ENCODE measurements at regions not wholly inside any gene's neighbourhood (a gene's known extent, or its start where the extent isn't known, plus 50 kb on each side); places are given as distances from the start of the nearest gene placed in this dataset.

- Histone ChIP-seq H4K20me1 (ENCODE audit: insufficient read depth) (no peaks in the 10 kb centered on the region), H3K36me3 (ENCODE audit: insufficient read depth, low read length) (no peaks in the 10 kb centered on the region), H3K79me2 (replicated peaks; ENCODE audit: insufficient read depth, low read length) (no peaks in the 10 kb centered on the region), H3K27ac (ENCODE audit: low read length) (no peak overlapping the region), H3F3A (ENCODE audit: insufficient read depth, low read length, poor library complexity, severe bottlenecking) (no peaks in the 10 kb centered on the region), H3K9me3 (ENCODE audit: low read length) (no peaks in the 10 kb centered on the region), H3K4me2 (ENCODE audit: low read length) (no peak overlapping the region), H3K4me3 (ENCODE audit: low read length) (no peak overlapping the region), H2AFZ (ENCODE audit: low read depth, low read length) (no peak overlapping the region), H3K9ac (ENCODE audit: low read length) (no peak overlapping the region), H3K27me3 (ENCODE audit: insufficient read depth, low read depth, low read length) (no peaks in the 10 kb centered on the region), H3K9me2 (ENCODE audit: insufficient read depth, low read length) (no peaks in the 10 kb centered on the region)
- TF ChIP-seq RAD21 (conservative IDR thresholded peaks at IDR 0.05) (no peak), TAF1 (IDR thresholded peaks at IDR 0.05; ENCODE audit: low read depth) (no peak), CTCF (IDR thresholded peaks at IDR 0.05; ENCODE audit: poor library complexity, severe bottlenecking) (no peak), MXI1 (conservative IDR thresholded peaks at IDR 0.05; ENCODE audit: poor library complexity, severe bottlenecking) (no peak), SMC3 (conservative IDR thresholded peaks at IDR 0.05; ENCODE audit: poor library complexity) (no peak), POLR2AphosphoS5 (IDR thresholded peaks at IDR 0.05) (no peak), EP300 (conservative IDR thresholded peaks at IDR 0.05; ENCODE audit: poor library complexity, severe bottlenecking) (no peak), REST (IDR thresholded peaks at IDR 0.05; ENCODE audit: borderline replicate concordance) (no peak), EZH2 (IDR thresholded peaks at IDR 0.05; ENCODE audit: borderline replicate concordance, insufficient read depth, low read length, poor library complexity, severe bottlenecking) (no peak)
These were observed 695.6 kb upstream of the LMO3 start for GRCh38 chr12:17301544-17301943.

GRCh38 chr12:17296882-17297281 lies 690.9 kb upstream of the LMO3 start:
- no peaks in the 10 kb centered on the region for H3K9me2 ChIP-seq (ENCODE audit: insufficient read depth, low read length)
- no peaks in the 10 kb centered on the region for H3K9me3 ChIP-seq (ENCODE audit: low read length)
- no peak overlapping the region for H3K27ac ChIP-seq (ENCODE audit: low read length)
- no peaks in the 10 kb centered on the region for H3K27me3 ChIP-seq (ENCODE audit: insufficient read depth, low read depth, low read length)
- H3K9ac ChIP-seq (ENCODE audit: low read length), result no peak overlapping the region
- H3K4me3 ChIP-seq (ENCODE audit: low read length), result no peak overlapping the region
- H3K79me2 ChIP-seq (replicated peaks; ENCODE audit: insufficient read depth, low read length), result no peaks in the 10 kb centered on the region
- no peaks in the 10 kb centered on the region for H3K36me3 ChIP-seq (ENCODE audit: insufficient read depth, low read length)
- no peak overlapping the region for H3K4me2 ChIP-seq (ENCODE audit: low read length)
- H4K20me1 ChIP-seq (ENCODE audit: insufficient read depth), result no peaks in the 10 kb centered on the region
- H3F3A ChIP-seq (ENCODE audit: insufficient read depth, low read length, poor library complexity, severe bottlenecking), result no peaks in the 10 kb centered on the region
- TF ChIP-seq CTCF (IDR thresholded peaks at IDR 0.05; ENCODE audit: poor library complexity, severe bottlenecking), result no peak
- TF ChIP-seq SMC3 (conservative IDR thresholded peaks at IDR 0.05; ENCODE audit: poor library complexity), result no peak
- TF ChIP-seq EZH2 (IDR thresholded peaks at IDR 0.05; ENCODE audit: borderline replicate concordance, insufficient read depth, low read length, poor library complexity, severe bottlenecking), result no peak
- TF ChIP-seq MXI1 (conservative IDR thresholded peaks at IDR 0.05; ENCODE audit: poor library complexity, severe bottlenecking), result no peak
- no peak for TF ChIP-seq TAF1 (IDR thresholded peaks at IDR 0.05; ENCODE audit: low read depth)
- TF ChIP-seq REST (IDR thresholded peaks at IDR 0.05; ENCODE audit: borderline replicate concordance), result no peak
- H2AFZ ChIP-seq (ENCODE audit: low read depth, low read length), result no peak overlapping the region

Measured in neural cell (in vitro differentiated cells).